Activated naive CD8-positive, alpha-beta T cell (primary cell): ENCODE measurements at regions not wholly inside any gene's neighbourhood (a gene's known extent, or its start where the extent isn't known, plus 50 kb on each side); places are given as distances from the start of the nearest gene placed in this dataset.
"Not testable (repeated sequence)": the region's sequence is repeated elsewhere in the genome, so short reads cannot be mapped to it uniquely, and the experiment has no call there.

ENCODE experiments used
- H3K27ac Mint-ChIP-seq: one replicate; pipeline ENCODE4 v1.8.0; 2021; ENCODE audit warnings: mixed read lengths
- H3K27me3 Mint-ChIP-seq: one replicate; pipeline ENCODE4 v1.8.0; 2021; ENCODE audit warnings: mixed read lengths
- H3K36me3 Mint-ChIP-seq: one replicate; pipeline ENCODE4 v1.8.0; 2021; ENCODE audit warnings: mixed read lengths
- H3K4me1 Mint-ChIP-seq: one replicate; pipeline ENCODE4 v1.8.0; 2021; ENCODE audit warnings: low read depth, mixed read lengths
- H3K4me3 Mint-ChIP-seq: one replicate; pipeline ENCODE4 v1.8.0; 2021; ENCODE audit warnings: mild to moderate bottlenecking, mixed read lengths
- H3K9me3 Mint-ChIP-seq: one replicate; pipeline ENCODE4 v1.8.0; 2021; ENCODE audit warnings: low read depth, mixed read lengths

GRCh38 chr17:30717291-30718098 is 107.0 kb downstream of the CRLF3 start:
- Mint-ChIP-seq H3K36me3 (no peaks in the 10 kb centered on the region), H3K9me3 (no peaks in the 10 kb centered on the region), H3K4me1 (peaks cover 6% of the 10 kb centered on the region), H3K4me3 (no peak overlapping the region), H3K27me3 (no peaks in the 10 kb centered on the region), H3K27ac (no peak overlapping the region)

DNA sequence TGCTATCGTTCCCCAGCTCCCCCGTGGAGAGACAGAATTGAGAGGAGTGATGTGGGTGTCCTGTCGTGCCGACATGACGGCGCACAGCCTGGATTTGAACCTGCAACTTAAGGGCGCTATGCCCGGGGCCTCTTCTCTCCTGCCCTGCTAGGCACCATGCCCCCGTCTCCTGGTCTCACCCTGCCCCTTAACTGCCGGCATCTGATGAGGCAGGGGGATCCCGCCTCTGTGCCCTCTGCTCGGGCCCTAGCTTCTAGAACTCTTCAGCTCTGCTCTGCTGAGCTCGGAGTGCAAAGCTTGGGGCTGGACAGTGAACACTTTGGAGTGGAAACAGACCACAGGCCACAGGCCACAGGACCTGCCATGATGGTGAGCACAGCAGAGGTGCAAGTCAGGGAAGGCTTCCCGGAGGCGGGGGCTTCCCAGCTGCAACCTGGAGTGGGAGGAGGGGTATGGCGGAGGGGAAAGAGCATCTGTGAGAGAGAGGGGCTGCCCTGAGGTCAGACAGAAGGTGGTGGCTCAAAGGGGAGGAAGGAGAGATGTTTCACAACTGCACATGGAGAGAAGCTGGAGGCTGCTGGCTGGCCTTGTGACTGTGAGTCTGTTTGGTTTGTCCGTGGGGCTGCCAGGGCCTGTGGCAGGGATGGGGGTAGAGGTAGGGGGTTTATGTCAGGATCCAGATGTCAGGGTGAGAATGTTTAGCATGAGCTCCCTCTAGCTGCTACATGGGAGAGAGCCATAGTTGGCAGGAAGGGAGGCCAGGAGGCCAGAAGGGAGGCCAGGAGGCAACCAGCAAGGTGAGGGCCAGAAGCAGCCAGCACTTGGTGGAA is 107.8 kb downstream of the CRLF3 start:
- Mint-ChIP-seq H3K4me1 (peaks cover 6% of the 10 kb centered on the region), H3K4me3 (no peak overlapping the region), H3K27ac (no peak overlapping the region), H3K9me3 (no peaks in the 10 kb centered on the region), H3K27me3 (no peaks in the 10 kb centered on the region), H3K36me3 (no peaks in the 10 kb centered on the region)

DNA sequence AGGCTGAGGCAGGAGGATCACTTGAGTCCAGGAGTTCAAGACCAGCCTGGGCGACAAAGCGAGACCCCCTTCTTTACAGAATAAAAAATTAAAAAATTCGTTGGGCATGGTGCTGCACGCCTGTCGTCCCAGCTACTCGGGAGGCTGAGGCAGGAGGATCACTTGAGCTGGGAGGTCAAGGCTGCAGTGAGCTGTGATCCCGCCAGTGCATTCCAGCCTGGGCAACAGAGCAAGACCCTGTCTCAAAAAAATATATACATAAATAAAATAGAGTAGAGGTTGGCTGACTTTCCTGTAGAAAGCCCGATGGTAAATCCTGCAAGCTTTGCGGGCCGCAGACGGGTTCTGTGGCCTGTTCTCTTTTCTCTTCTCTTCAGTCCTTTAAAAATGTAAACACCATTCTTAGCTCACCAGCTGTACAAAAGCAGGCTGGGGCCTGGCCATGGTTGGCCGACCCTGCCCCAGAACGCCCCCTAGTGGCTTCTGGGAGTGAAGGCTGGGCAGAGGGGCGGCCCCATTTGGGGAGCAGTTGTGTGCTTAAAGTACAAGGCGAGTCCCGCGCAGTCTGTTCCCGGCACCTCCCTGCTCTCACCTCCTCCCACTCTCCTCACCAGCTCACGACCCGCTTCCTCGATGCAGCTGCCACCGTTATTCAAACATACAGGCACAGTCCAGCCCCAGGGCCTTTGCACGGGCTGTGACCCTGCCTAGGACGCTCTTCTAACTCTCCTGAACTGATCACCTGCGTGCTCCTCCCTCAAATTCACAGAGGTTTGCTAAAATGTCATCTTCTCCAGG is 109.5 kb downstream of the CRLF3 start:
- H3K27ac Mint-ChIP-seq, H3K4me3 Mint-ChIP-seq, H3K27me3 Mint-ChIP-seq, H3K36me3 Mint-ChIP-seq, H3K9me3 Mint-ChIP-seq, H3K4me1 Mint-ChIP-seq: not testable (repeated sequence)

- H3K9me3 Mint-ChIP-seq, H3K27me3 Mint-ChIP-seq, H3K4me3 Mint-ChIP-seq, H3K27ac Mint-ChIP-seq, H3K36me3 Mint-ChIP-seq, H3K4me1 Mint-ChIP-seq: not testable (repeated sequence)
These were observed 110.7 kb downstream of the CRLF3 start for GRCh38 chr17:30713805-30714204.

- H3K27ac Mint-ChIP-seq, H3K9me3 Mint-ChIP-seq, H3K27me3 Mint-ChIP-seq, H3K4me3 Mint-ChIP-seq, H3K36me3 Mint-ChIP-seq, H3K4me1 Mint-ChIP-seq: not testable (repeated sequence)
These were observed 111.6 kb downstream of the CRLF3 start for GRCh38 chr17:30712859-30713258.

GRCh38 chr17:30711626-30712507 is 112.6 kb downstream of the CRLF3 start:
- not testable (repeated sequence) for H3K9me3 Mint-ChIP-seq, H3K36me3 Mint-ChIP-seq, H3K27ac Mint-ChIP-seq, H3K27me3 Mint-ChIP-seq
- Mint-ChIP-seq H3K4me3 (peak overlapping the region; percentile 85), H3K4me1 (peaks cover 16% of the 10 kb centered on the region)

DNA sequence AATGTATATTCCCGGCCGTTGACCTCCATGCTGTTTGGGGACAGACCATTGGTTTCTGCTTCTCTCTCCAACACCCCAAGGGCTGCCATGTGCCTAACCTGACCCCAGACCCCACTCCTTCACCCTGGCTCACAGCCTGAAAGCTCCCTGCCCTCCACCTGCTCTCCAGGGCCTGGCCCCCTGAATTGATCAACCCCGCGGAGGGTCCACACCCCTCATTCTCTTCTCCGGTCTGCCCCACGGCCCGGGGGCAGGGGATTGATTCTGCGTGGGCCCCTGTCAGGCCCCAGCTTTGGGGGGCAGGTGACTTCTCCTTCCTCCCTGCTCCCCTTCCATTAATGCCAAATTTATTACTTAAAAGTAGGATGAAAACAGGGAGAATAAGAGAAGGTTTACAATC is 113.3 kb downstream of the CRLF3 start:
- Mint-ChIP-seq H3K4me3 (peak overlapping the region; percentile 85), H3K4me1 (peaks cover 22% of the 10 kb centered on the region)
- not testable (repeated sequence) for H3K27me3 Mint-ChIP-seq, H3K27ac Mint-ChIP-seq, H3K36me3 Mint-ChIP-seq, H3K9me3 Mint-ChIP-seq

DNA sequence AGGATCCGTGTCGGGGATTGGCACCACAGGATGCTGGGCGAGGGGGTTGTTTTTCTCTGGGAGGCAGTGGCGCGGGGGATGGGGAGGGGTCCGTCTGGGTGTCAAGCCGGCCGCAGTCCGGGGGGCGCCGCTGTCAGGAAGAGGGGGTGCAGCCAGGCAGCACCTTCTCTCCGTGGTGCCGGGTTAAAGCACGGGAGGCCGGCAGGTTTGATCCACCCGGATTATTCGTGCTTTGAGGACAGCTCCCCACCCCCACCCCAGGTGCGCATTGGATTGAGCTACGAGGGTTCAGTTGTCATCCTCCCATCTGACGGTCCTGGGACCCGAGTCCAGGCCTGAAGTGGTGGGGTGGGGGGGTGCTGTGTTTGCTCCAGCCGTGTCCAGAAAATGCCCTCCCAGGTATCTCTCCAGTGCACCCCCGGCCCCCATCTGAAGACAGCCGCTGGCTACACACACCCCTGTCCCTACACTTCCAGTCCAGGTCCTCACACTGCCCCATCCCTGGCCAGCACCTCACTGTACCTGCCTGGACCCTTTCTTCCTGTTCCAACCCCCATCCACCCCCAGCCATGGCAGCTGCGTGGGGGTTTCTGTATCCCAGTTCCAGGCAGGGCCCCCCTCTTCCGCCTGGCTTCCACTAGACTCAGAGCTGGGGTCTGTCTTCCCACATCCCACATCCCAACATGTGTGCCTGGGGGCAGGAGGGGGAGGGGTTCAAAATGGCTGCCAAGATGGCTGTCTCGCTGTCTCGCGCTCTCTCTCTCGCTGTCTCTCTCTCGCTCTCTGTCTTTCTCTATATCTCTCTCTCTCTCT is 114.0 kb downstream of the CRLF3 start:
- not testable (repeated sequence) for H3K36me3 Mint-ChIP-seq, H3K27me3 Mint-ChIP-seq, H3K9me3 Mint-ChIP-seq, H3K27ac Mint-ChIP-seq
- Mint-ChIP-seq H3K4me3 (peak overlapping the region; percentile 85), H3K4me1 (peaks cover 25% of the 10 kb centered on the region)

GRCh38 chr17:30709561-30710275 is 114.8 kb downstream of the CRLF3 start:
- Mint-ChIP-seq H3K4me3 (peak overlapping the region; percentile 85), H3K4me1 (peaks cover 25% of the 10 kb centered on the region)
- not testable (repeated sequence) for H3K27ac Mint-ChIP-seq, H3K27me3 Mint-ChIP-seq, H3K36me3 Mint-ChIP-seq, H3K9me3 Mint-ChIP-seq

DNA sequence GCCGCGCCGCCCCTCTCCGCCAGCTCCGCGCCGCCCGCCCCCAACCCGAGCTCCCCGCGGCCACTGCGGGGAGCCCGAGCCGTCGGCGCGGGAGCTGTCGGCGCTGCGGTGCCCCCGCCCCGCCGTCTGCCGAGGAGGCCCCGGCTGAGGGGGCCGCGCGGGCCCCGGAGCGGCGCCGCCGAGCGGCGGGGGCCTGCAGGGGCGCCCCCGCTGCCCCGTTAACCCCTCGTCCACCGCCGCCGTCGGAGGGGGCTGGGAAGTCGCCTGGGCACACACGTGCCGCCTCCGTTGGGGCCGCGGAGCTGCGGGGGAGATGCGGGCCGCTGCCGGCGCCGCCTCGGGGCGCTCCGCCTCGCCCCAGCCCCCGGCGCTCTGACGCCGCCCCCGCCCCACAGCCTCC is 115.4 kb downstream of the CRLF3 start:
- not testable (repeated sequence) for H3K27me3 Mint-ChIP-seq, H3K36me3 Mint-ChIP-seq, H3K27ac Mint-ChIP-seq, H3K9me3 Mint-ChIP-seq, H3K4me3 Mint-ChIP-seq
- peaks cover 25% of the 10 kb centered on the region for H3K4me1 Mint-ChIP-seq

DNA sequence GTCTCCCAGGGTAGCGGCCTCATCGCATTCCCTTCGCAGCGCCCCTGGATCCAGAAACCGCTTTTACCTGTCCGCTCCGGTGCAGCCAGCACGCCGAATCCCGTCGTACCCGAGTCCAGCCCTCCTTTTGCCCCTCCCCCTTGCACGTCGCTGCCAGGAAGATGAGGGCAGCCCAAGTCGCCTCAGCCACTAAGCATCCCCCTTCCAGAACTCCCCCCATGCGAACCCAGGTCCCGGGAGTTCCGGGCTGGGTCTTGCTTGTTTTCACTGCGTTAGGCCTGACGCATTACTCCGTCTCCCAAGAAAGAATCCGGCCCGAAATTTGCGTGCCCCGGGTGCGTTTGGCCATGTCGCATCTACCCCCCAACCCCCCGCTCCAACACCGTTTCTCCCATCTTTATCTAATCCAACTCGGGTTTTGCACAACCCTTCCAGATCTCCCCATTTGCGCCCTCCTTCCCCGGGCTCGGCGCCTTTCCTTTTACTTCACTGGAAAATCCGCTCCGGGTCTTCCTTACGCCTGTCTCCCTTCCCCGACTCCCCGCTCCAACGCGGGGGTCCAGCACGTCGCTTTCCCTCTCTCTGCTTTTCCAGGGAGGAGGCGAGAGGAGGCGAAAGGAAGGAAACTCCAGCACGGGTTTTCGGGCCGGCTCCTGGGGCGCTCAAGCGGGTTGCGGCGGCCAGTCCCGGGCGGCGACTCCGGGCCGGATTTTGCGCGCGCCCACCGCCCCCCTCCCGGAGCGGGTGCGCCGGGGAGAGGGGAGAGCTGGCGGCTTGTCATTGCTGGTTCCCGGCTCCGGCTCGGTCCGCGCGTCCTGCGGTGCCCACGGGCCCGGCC is 116.0 kb downstream of the CRLF3 start:
- not testable (repeated sequence) for H3K27me3 Mint-ChIP-seq, H3K36me3 Mint-ChIP-seq, H3K9me3 Mint-ChIP-seq
- peaks cover 25% of the 10 kb centered on the region for H3K4me1 Mint-ChIP-seq
- H3K4me3 Mint-ChIP-seq, result peak overlapping the region; percentile 95
- H3K27ac Mint-ChIP-seq, result peak overlapping the region; percentile 77

- not testable (repeated sequence) for H3K27me3 Mint-ChIP-seq, H3K36me3 Mint-ChIP-seq, H3K27ac Mint-ChIP-seq, H3K9me3 Mint-ChIP-seq
- peaks cover 25% of the 10 kb centered on the region for H3K4me1 Mint-ChIP-seq
- peak overlapping the region; percentile 95 for H3K4me3 Mint-ChIP-seq
These were observed 116.7 kb downstream of the CRLF3 start for GRCh38 chr17:30707724-30708240.
